Neural cell (in vitro differentiated cells): ENCODE measurements at regions not wholly inside any gene's neighbourhood (a gene's known extent, or its start where the extent isn't known, plus 50 kb on each side); places are given as distances from the start of the nearest gene placed in this dataset.

Source experiments
- H2AFZ ChIP-seq: fragments of 200-600, 300-800 bp; sonication (generic), shearing (Covaris generic); 2 replicates; pipeline ENCODE4 v1.6.0; 2014; ENCODE audit warnings: low read depth, mild to moderate bottlenecking, antibody characterized with exemption, low read length, moderate library complexity
- H3F3A ChIP-seq: fragments of 200-600 bp; shearing (Covaris generic); 2 replicates; pipeline ENCODE4 v1.6.1; 2016; ENCODE audit warnings: mild to moderate bottlenecking, moderate library complexity, mixed read lengths, antibody characterized with exemption, low read length; ENCODE audit not compliant: insufficient read depth, poor library complexity, severe bottlenecking
- H3K27ac ChIP-seq: fragments of 200-600, 300-800 bp; sonication (generic), shearing (Covaris generic); 2 replicates; pipeline ENCODE4 v1.5.1; 2014; ENCODE audit warnings: mild to moderate bottlenecking, low read length, moderate library complexity
- H3K27me3 ChIP-seq: fragments of 300-800, 200-600 bp; sonication (generic), shearing (Covaris generic); 2 replicates; pipeline ENCODE4 v1.6.0; 2014; ENCODE audit warnings: mild to moderate bottlenecking, low read depth, low read length, moderate library complexity; ENCODE audit not compliant: insufficient read depth
- H3K36me3 ChIP-seq: fragments of 300-800, 200-600 bp; sonication (generic), shearing (Covaris generic); 2 replicates; pipeline ENCODE4 v1.5.1; 2014; ENCODE audit warnings: mild to moderate bottlenecking, antibody characterized with exemption, low read length, moderate library complexity; ENCODE audit not compliant: insufficient read depth
- H3K4me2 ChIP-seq: fragments of 300-800, 200-600 bp; sonication (generic), shearing (Covaris generic); 2 replicates; pipeline ENCODE4 v1.6.0; 2014; ENCODE audit warnings: mild to moderate bottlenecking, low read length
- H3K4me3 ChIP-seq: fragments of 300-800, 200-600 bp; sonication (generic), shearing (Covaris generic); 2 replicates; pipeline ENCODE4 v1.5.1; 2014; ENCODE audit warnings: mild to moderate bottlenecking, low read length, moderate library complexity
- H3K79me2 ChIP-seq: fragments of 200-600 bp; shearing (Covaris generic); replicated peaks from 2 replicates; pipeline ENCODE4 v1.6.0; 2014; ENCODE audit warnings: mild to moderate bottlenecking, low read length, moderate library complexity; ENCODE audit not compliant: insufficient read depth
- H3K9ac ChIP-seq: fragments of 300-800, 200-600 bp; sonication (generic), shearing (Covaris generic); 2 replicates; pipeline ENCODE4 v1.6.1; 2016; ENCODE audit warnings: mild to moderate bottlenecking, low read length, mixed read lengths
- H3K9me2 ChIP-seq: fragments of 200-600 bp; shearing (Covaris generic); 2 replicates; pipeline ENCODE4 v1.6.1; 2016; ENCODE audit warnings: mild to moderate bottlenecking, low read length, mixed read lengths; ENCODE audit not compliant: insufficient read depth
- H3K9me3 ChIP-seq: fragments of 200-600, 300-800 bp; sonication (generic), shearing (Covaris generic); 2 replicates; pipeline ENCODE4 v1.6.1; 2016; ENCODE audit warnings: mild to moderate bottlenecking, mixed run types, low read length, moderate library complexity, mixed read lengths
- H4K20me1 ChIP-seq: fragments of 200-600 bp; shearing (Covaris generic); 2 replicates; pipeline ENCODE4 v1.6.1; 2016; ENCODE audit warnings: mild to moderate bottlenecking, mixed run types; ENCODE audit not compliant: insufficient read depth
- EP300 ChIP-seq: fragments of 450-650 bp; conservative IDR thresholded peaks from 2 replicates; pipeline ENCODE4 v1.6.1; 2014; ENCODE audit warnings: antibody characterized with exemption, mild to moderate bottlenecking, moderate library complexity; ENCODE audit not compliant: poor library complexity, severe bottlenecking
- EZH2 ChIP-seq: fragments of 200-600, 300-800 bp; shearing (Covaris generic), sonication (generic); IDR thresholded peaks from 2 replicates; pipeline ENCODE4 v1.6.1; 2014; ENCODE audit warnings: antibody characterized with exemption, low read length, borderline replicate concordance, mild to moderate bottlenecking; ENCODE audit not compliant: insufficient read depth, poor library complexity, severe bottlenecking
- MXI1 ChIP-seq: fragments of 450-650 bp; conservative IDR thresholded peaks from 2 replicates; pipeline ENCODE4 v1.6.1; 2014; ENCODE audit warnings: antibody characterized with exemption, mild to moderate bottlenecking; ENCODE audit not compliant: poor library complexity, severe bottlenecking
- POLR2AphosphoS5 ChIP-seq: IDR thresholded peaks from 2 replicates; pipeline ENCODE4 v1.6.1; 2012
- RAD21 ChIP-seq: fragments of 450-650 bp; conservative IDR thresholded peaks from 2 replicates; pipeline ENCODE4 v1.6.1; 2014; ENCODE audit warnings: antibody characterized with exemption, mild to moderate bottlenecking, moderate library complexity
- SMC3 ChIP-seq: fragments of 450-650 bp; conservative IDR thresholded peaks from 2 replicates; pipeline ENCODE4 v1.6.1; 2014; ENCODE audit warnings: antibody characterized with exemption, mild to moderate bottlenecking, moderate library complexity; ENCODE audit not compliant: poor library complexity
- TAF1 ChIP-seq: IDR thresholded peaks from 2 replicates; pipeline ENCODE4 v1.6.1; 2012; ENCODE audit warnings: low read depth
- TF ChIP-seq, protein P1 (sequence below): fragments of 450-650 bp; IDR thresholded peaks from 2 replicates; pipeline ENCODE4 v1.5.1; 2014; ENCODE audit warnings: antibody characterized with exemption, mild to moderate bottlenecking, moderate library complexity; ENCODE audit not compliant: poor library complexity, severe bottlenecking
- TF ChIP-seq, protein P2 (sequence below): IDR thresholded peaks from 2 replicates; pipeline ENCODE4 v1.6.1; 2012; ENCODE audit warnings: borderline replicate concordance

DNA sequence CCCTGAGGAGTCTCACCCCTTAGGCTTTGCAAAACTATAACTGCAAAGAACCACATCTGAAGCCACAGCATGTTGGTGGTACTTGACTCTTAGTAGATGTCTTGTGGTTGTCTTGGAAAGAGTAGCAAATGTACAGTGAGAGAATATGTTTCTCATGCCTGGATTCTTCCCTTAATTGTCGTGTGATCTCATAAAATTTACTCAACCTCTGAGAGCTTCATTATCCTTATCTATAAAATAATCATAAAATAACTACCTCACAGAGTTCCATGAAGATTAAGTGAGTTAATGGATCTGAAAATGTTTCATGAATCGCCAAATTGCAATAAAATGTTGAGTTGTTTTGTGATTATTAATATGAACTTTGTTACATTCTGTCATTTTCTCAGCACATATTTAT, 491.5 kb downstream of the METTL15 start:
- H3K4me3 ChIP-seq, result no peak overlapping the region
- no peaks in the 10 kb centered on the region for H3K9me2 ChIP-seq
- TF ChIP-seq SMC3 (no peak), RAD21 (no peak), EP300 (no peak), MXI1 (no peak), EZH2 (no peak), POLR2AphosphoS5 (no peak), TAF1 (no peak)
- TF ChIP-seq, protein P1, sequence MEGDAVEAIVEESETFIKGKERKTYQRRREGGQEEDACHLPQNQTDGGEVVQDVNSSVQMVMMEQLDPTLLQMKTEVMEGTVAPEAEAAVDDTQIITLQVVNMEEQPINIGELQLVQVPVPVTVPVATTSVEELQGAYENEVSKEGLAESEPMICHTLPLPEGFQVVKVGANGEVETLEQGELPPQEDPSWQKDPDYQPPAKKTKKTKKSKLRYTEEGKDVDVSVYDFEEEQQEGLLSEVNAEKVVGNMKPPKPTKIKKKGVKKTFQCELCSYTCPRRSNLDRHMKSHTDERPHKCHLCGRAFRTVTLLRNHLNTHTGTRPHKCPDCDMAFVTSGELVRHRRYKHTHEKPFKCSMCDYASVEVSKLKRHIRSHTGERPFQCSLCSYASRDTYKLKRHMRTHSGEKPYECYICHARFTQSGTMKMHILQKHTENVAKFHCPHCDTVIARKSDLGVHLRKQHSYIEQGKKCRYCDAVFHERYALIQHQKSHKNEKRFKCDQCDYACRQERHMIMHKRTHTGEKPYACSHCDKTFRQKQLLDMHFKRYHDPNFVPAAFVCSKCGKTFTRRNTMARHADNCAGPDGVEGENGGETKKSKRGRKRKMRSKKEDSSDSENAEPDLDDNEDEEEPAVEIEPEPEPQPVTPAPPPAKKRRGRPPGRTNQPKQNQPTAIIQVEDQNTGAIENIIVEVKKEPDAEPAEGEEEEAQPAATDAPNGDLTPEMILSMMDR, result no peak
- TF ChIP-seq, protein P2, sequence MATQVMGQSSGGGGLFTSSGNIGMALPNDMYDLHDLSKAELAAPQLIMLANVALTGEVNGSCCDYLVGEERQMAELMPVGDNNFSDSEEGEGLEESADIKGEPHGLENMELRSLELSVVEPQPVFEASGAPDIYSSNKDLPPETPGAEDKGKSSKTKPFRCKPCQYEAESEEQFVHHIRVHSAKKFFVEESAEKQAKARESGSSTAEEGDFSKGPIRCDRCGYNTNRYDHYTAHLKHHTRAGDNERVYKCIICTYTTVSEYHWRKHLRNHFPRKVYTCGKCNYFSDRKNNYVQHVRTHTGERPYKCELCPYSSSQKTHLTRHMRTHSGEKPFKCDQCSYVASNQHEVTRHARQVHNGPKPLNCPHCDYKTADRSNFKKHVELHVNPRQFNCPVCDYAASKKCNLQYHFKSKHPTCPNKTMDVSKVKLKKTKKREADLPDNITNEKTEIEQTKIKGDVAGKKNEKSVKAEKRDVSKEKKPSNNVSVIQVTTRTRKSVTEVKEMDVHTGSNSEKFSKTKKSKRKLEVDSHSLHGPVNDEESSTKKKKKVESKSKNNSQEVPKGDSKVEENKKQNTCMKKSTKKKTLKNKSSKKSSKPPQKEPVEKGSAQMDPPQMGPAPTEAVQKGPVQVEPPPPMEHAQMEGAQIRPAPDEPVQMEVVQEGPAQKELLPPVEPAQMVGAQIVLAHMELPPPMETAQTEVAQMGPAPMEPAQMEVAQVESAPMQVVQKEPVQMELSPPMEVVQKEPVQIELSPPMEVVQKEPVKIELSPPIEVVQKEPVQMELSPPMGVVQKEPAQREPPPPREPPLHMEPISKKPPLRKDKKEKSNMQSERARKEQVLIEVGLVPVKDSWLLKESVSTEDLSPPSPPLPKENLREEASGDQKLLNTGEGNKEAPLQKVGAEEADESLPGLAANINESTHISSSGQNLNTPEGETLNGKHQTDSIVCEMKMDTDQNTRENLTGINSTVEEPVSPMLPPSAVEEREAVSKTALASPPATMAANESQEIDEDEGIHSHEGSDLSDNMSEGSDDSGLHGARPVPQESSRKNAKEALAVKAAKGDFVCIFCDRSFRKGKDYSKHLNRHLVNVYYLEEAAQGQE, result no peak
- no peak overlapping the region for H3K27ac ChIP-seq
- H4K20me1 ChIP-seq, result no peaks in the 10 kb centered on the region
- H3K36me3 ChIP-seq, result no peaks in the 10 kb centered on the region
- no peak overlapping the region for H3K9ac ChIP-seq
- no peaks in the 10 kb centered on the region for H3K9me3 ChIP-seq
- no peaks in the 10 kb centered on the region for H3K79me2 ChIP-seq
- H3K27me3 ChIP-seq, result no peaks in the 10 kb centered on the region
- no peak overlapping the region for H2AFZ ChIP-seq
- no peaks in the 10 kb centered on the region for H3F3A ChIP-seq
- no peak overlapping the region for H3K4me2 ChIP-seq

DNA sequence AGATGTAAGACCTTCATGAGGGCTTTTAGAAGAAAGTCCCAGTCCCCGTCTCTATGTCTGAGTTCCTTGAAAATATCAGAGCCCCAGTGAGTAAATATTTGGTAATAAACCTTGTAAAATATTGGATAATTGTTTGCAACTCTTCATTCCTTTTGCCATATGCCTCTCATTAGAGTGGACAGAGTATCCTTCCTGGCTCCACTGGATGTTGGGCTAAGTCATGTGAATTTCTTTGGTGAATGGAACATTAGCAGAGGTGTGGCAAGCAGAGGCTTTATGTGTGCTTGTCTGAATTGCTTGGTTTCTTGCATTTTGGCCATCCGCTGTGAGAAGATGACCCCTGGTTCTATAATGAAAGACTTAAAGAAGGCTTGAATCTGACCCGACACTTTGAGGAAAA, 490.3 kb downstream of the METTL15 start:
- H3K9ac ChIP-seq, result no peak overlapping the region
- H3F3A ChIP-seq, result no peaks in the 10 kb centered on the region
- no peak overlapping the region for H2AFZ ChIP-seq
- no peak overlapping the region for H3K4me2 ChIP-seq
- TF ChIP-seq RAD21, result no peak
- TF ChIP-seq, protein P1, result no peak
- no peak for TF ChIP-seq EP300
- no peak for TF ChIP-seq TAF1
- no peaks in the 10 kb centered on the region for H3K36me3 ChIP-seq
- no peak overlapping the region for H3K4me3 ChIP-seq
- no peaks in the 10 kb centered on the region for H3K79me2 ChIP-seq
- H3K9me2 ChIP-seq, result no peaks in the 10 kb centered on the region
- H4K20me1 ChIP-seq, result no peaks in the 10 kb centered on the region
- H3K27ac ChIP-seq, result no peak overlapping the region
- no peaks in the 10 kb centered on the region for H3K27me3 ChIP-seq
- H3K9me3 ChIP-seq, result no peaks in the 10 kb centered on the region
